Epithelial cell of esophagus (primary cell): ENCODE measurements at regions not wholly inside any gene's neighbourhood (a gene's known extent, or its start where the extent isn't known, plus 50 kb on each side); places are given as distances from the start of the nearest gene placed in this dataset.

Experiments used
- DNase-seq: peaks from one replicate; pipeline ENCODE4 v3.0.0; 2010; ENCODE audit warnings: low read depth
- H3K4me3 ChIP-seq: 2 replicates; pipeline ENCODE4 v1.5.1; 2011; ENCODE audit warnings: mild to moderate bottlenecking, low read length, control low read depth
- CTCF ChIP-seq: IDR thresholded peaks from 2 replicates; pipeline ENCODE4 v1.5.1; 2011; ENCODE audit warnings: low read depth, mild to moderate bottlenecking, low read length, control low read depth, inconsistent platforms; ENCODE audit not compliant: insufficient read depth; ENCODE audit errors: missing control alignments

- H3K4me3 ChIP-seq = no peak overlapping the region
- DNase-seq = no peak
- TF ChIP-seq CTCF = no peak
These were observed 84.0 kb upstream of the LMNB1 start for GRCh38 chr5:126692971-126693370.

- no peak for TF ChIP-seq CTCF
- no peak overlapping the region for H3K4me3 ChIP-seq
These were observed 83.1 kb upstream of the LMNB1 start for GRCh38 chr5:126693806-126694205.

GRCh38 chr5:126694403-126694802 is 82.5 kb upstream of the LMNB1 start:
- H3K4me3 ChIP-seq = no peak overlapping the region
- no peak for TF ChIP-seq CTCF
- DNase-seq = no peak

More at GRCh38 chr5:126693806-126694205, 83.1 kb upstream of the LMNB1 start:
- no peak for DNase-seq

- DNase-seq = peak; percentile 48
- TF ChIP-seq CTCF = no peak
- H3K4me3 ChIP-seq = no peak overlapping the region
These were observed 81.8 kb upstream of the LMNB1 start for GRCh38 chr5:126695091-126695490.

- DNase-seq = no peak
- TF ChIP-seq CTCF = no peak
- H3K4me3 ChIP-seq = no peak overlapping the region
These were observed 69.9 kb upstream of the LMNB1 start for GRCh38 chr5:126707080-126707479.

- TF ChIP-seq CTCF = no peak
- no peak overlapping the region for H3K4me3 ChIP-seq
- no peak for DNase-seq
These were observed 61.2 kb upstream of the LMNB1 start for GRCh38 chr5:126715765-126716164.

- no peak overlapping the region for H3K4me3 ChIP-seq
- no peak for TF ChIP-seq CTCF
- DNase-seq = no peak
These were observed 60.1 kb upstream of the LMNB1 start for GRCh38 chr5:126716861-126717260.
